ENCODE measurements at regions not wholly inside any gene's neighbourhood (a gene's known extent, or its start where the extent isn't known, plus 50 kb on each side); places are given as distances from the start of the nearest gene placed in this dataset.

DNA sequence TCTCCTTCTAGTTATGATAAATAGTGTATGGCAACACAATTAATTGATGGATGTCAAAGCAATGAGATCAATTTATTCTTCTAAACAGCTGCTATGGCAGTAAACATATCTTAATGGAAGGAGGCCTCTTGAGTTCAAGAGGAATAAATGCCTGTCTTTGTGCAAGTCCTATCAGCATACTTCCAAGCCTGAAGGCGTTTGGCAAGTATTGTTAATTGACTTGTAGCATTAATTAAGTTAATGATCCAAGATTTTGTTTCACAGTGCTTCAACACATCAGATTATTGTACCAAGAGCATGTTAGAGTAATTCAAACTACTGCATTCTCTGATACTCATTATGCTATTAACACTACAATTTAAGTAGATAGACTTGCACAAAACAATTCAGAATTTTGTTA is 144.8 kb downstream of the FAT4 start:
- no peak for TF ChIP-seq POLR2A (IDR thresholded peaks at IDR 0.05)
- TF ChIP-seq CTCF (IDR thresholded peaks at IDR 0.05), result no peak
- TF ChIP-seq EP300 (IDR thresholded peaks at IDR 0.05), result no peak
- no peak for TF ChIP-seq POLR2AphosphoS5 (IDR thresholded peaks at IDR 0.05)
